ENCODE measurements at regions not wholly inside any gene's neighbourhood (a gene's known extent, or its start where the extent isn't known, plus 50 kb on each side); places are given as distances from the start of the nearest gene placed in this dataset.

- Histone ChIP-seq H3K4me3 (no peak overlapping the region), H3K27ac (no peak overlapping the region), H3K36me3 (no peaks in the 10 kb centered on the region), H3K27me3 (peaks cover 0 to 5% (median 0%) of the 10 kb centered on the region in 7 donors), H3K4me1 (peaks cover 0 to 20% (median 3%) of the 10 kb centered on the region in 9 donors), H3K9me3 (no peaks in the 10 kb centered on the region)
- ATAC-seq, result no peak
- intact Hi-C loops (cut with DNase I), result no loop called here
- DNase-seq, result no peak
- 20 to 22% methylated on average over 4 of the region's 4 CpGs for WGBS, 2 donors
- no peak for TF ChIP-seq CTCF (IDR thresholded peaks at IDR 0.05)
Measured at GRCh38 chr2:224264259-224264658, 137.6 kb downstream of the FAM124B start.

DNA sequence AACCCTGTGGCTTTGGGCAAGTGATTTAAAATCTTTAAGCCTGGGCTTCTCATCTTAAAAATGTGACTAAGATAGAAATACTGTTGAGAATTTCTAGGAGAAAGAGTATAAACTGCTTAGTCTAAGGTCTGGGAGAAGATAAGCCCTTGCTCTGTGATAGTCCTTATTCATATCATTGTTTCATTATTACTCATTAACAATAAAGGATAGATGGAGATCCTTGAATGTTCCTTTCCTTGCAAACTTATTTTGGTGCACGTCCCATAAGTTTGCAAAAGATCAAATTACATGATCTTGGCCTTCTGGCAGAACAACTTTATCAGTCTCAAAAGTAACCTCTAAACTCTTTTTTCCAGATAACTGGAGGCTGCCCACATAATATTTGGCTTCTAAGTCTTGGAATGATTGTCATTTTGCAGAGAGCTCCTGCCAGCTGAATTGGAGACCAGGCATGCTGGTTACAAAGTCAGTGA is 138.3 kb downstream of the FAM124B start:
- H3K27ac ChIP-seq, result no peak overlapping the region
- no peaks in the 10 kb centered on the region for H3K9me3 ChIP-seq
- H3K36me3 ChIP-seq, result no peaks in the 10 kb centered on the region
- DNase-seq, result no peak
- 42 to 44% methylated on average over 1 of the region's 1 CpG for WGBS, 2 donors
- no peak overlapping the region for H3K4me3 ChIP-seq
- TF ChIP-seq CTCF (IDR thresholded peaks at IDR 0.05), result no peak
- no peak for ATAC-seq
- intact Hi-C loops (cut with DNase I), result no loop called here
- H3K4me1 ChIP-seq, result peaks cover 0 to 17% (median 3%) of the 10 kb centered on the region in 9 donors
- H3K27me3 ChIP-seq, result peaks cover 0 to 5% (median 0%) of the 10 kb centered on the region in 7 donors

- DNase-seq (no peak), ATAC-seq (no peak)
- intact Hi-C loops (cut with DNase I), result no loop called here
- WGBS, 2 donors, result 74 to 78% methylated on average over 1 of the region's 1 CpG
- TF ChIP-seq CTCF (IDR thresholded peaks at IDR 0.05), result no peak
- Histone ChIP-seq H3K27ac (no peak overlapping the region), H3K4me3 (no peak overlapping the region), H3K27me3 (peaks cover 0 to 5% (median 0%) of the 10 kb centered on the region in 7 donors), H3K36me3 (no peaks in the 10 kb centered on the region), H3K9me3 (no peaks in the 10 kb centered on the region), H3K4me1 (peaks cover 0 to 13% (median 3%) of the 10 kb centered on the region in 9 donors)
Measured at GRCh38 chr2:224261326-224261725, 140.6 kb downstream of the FAM124B start.

DNA sequence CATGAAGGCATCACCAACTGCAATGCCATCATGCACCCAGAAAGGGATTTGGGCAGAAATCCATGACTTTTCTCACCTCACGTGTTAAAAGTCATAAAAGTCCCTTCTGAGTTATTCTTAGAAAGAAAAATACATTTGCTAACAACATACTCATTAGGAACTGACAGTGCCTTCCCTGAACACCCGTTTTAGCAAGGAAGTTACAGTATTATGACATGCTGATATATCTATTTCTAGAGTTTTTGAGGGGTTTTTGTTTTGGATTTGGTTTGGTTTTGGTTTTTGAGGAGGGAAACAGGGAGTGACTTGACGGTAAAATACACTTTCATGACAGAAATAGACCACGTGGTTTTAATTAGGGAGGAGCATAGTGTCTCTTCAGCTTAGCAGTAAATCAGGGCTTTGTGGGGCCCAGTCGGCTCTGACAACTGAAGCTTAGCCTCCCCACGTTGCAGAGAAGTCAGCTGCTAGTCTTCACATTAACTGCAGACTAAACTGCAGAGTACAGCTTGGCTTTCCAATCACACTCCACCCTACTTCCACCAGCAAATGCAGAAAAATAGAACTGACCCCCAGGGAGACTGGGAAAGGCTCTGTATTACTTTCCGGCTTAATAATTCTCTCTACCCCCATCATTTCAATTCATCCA is 141.4 kb downstream of the FAM124B start:
- ATAC-seq (peak in 5 of 8 donors; percentile 27 to 76 (median 50)), DNase-seq (no peak)
- 28 to 36% methylated on average over 7 of the region's 7 CpGs for WGBS, 2 donors
- intact Hi-C loops (cut with DNase I), result no loop called here
- Histone ChIP-seq H3K27me3 (peaks cover 0 to 5% (median 0%) of the 10 kb centered on the region in 7 donors), H3K4me3 (no peak overlapping the region), H3K9me3 (no peaks in the 10 kb centered on the region), H3K4me1 (peaks cover 0 to 13% (median 3%) of the 10 kb centered on the region in 9 donors), H3K27ac (peak overlapping the region in 1 of 10 donors; percentile 16), H3K36me3 (no peaks in the 10 kb centered on the region)
- TF ChIP-seq CTCF (IDR thresholded peaks at IDR 0.05), result no peak
